Kidney (tissue), 13 donors: ENCODE measurements at regions not wholly inside any gene's neighbourhood (a gene's known extent, or its start where the extent isn't known, plus 50 kb on each side); places are given as distances from the start of the nearest gene placed in this dataset.

ENCODE experiments used
- DNase-seq, 5 donors: peaks; one replicate each; pipeline ENCODE4 v3.0.0-alpha.2; 2013 to 2020
- FAIRE-seq: peaks from 2 replicates; lab custom pipeline; 2012; peaks lifted over from hg19 to GRCh38; lab: Jason Lieb, UNC
- H3K27ac ChIP-seq, 2 donors: one replicate each; pipeline ENCODE4 v1.7.0; 2013; ENCODE audit warnings: low read depth in 2 of 2, low read length in 2 of 2, inconsistent platforms in 1 of 2
- H3K27me3 ChIP-seq: one replicate; pipeline ENCODE4 v1.7.1; 2013; ENCODE audit warnings: low read length, inconsistent platforms; ENCODE audit not compliant: control insufficient read depth, insufficient read depth
- H3K36me3 ChIP-seq, 3 donors: one replicate each; pipeline versions ENCODE4 v1.7.0 to v1.7.1; 2013; ENCODE audit warnings: low read length in 3 of 3, control low read depth in 1 of 3, inconsistent platforms in 1 of 3; ENCODE audit not compliant: insufficient read depth in 3 of 3, control insufficient read depth in 2 of 3
- H3K4me1 ChIP-seq, 3 donors: one replicate each; pipeline versions ENCODE4 v1.7.0 to v1.7.1; 2013; ENCODE audit warnings: low read length in 3 of 3, inconsistent platforms in 1 of 3, low read depth in 1 of 3; ENCODE audit not compliant: control insufficient read depth in 2 of 3, insufficient read depth in 2 of 3
- H3K4me3 ChIP-seq, 3 donors: one replicate each; pipeline versions ENCODE4 v1.7.0 to v1.8.1; 2013; ENCODE audit warnings: low read length in 3 of 3, control low read depth in 1 of 3, inconsistent platforms in 1 of 3
- H3K9ac ChIP-seq, 3 donors: one replicate each; pipeline versions ENCODE4 v1.7.0 to v1.7.1; 2013; ENCODE audit warnings: low read length in 3 of 3, control low read depth in 1 of 3, inconsistent platforms in 1 of 3
- H3K9me3 ChIP-seq, 3 donors: one replicate each; pipeline versions ENCODE4 v1.7.0 to v1.7.1; 2013; ENCODE audit warnings: low read length in 3 of 3, control low read depth in 1 of 3, inconsistent platforms in 1 of 3; ENCODE audit not compliant: control insufficient read depth in 2 of 3, insufficient read depth in 1 of 3
- CTCF ChIP-seq: IDR thresholded peaks from 3 replicates; pipeline ENCODE4 v1.5.1; 2012; ENCODE audit warnings: mild to moderate bottlenecking, moderate library complexity, borderline replicate concordance; ENCODE audit not compliant: insufficient read depth; ENCODE audit errors: extremely low read depth
- intact Hi-C: fragments of 100-400 bp; cut with DNase I; formaldehyde crosslinking; loops from one replicate; pipeline ENCODE4 v1.11.1; 2022
- donor health status: control.
- donor health status: control.
- donor health status: control.
- donor health status: control.
- donor health status: control.
- donor health status: DM: yes; HTN: yes; CAD: no.
- donor health status: Normal renal cell carcinoma (clear cell type).

- FAIRE-seq (no peak), DNase-seq (no peak)
- H3K4me1 ChIP-seq, result peaks cover 0 to 2% (median under 1%) of the 10 kb centered on the region in 3 donors
- H3K9me3 ChIP-seq, result no peaks in the 10 kb centered on the region
- H3K27me3 ChIP-seq, result no peaks in the 10 kb centered on the region
- intact Hi-C loops, result no loop called here
- TF ChIP-seq CTCF, result no peak
- H3K4me3 ChIP-seq, result no peak overlapping the region
- H3K36me3 ChIP-seq, result no peaks in the 10 kb centered on the region
- no peak overlapping the region for H3K27ac ChIP-seq
- H3K9ac ChIP-seq, result no peak overlapping the region
These were observed 69.2 kb upstream of the ZNF281 start for GRCh38 chr1:200478945-200479558.

DNA sequence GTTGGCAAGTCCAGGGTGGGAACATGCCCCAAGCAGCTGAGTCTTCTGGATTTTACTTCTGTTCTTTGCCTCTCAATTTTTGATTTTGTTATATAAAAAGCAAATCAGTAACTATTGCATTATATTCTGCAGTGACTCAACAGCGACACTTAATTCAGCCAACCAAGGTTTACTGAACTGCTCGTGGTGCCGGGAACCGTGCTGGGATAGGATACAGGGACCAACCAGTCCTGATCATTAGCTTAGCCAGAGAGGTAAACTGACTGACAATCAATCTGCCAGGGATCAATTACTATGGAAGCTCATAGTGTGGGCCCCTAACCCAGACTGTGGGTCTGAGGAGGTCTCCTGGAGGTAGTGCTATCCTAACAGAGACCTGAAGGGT, 68.4 kb upstream of the ZNF281 start:
- H3K4me3 ChIP-seq, result peak overlapping the region in 1 of 3 donors; percentile 25
- H3K9ac ChIP-seq, result no peak overlapping the region
- H3K27me3 ChIP-seq, result no peaks in the 10 kb centered on the region
- FAIRE-seq (no peak), DNase-seq (no peak)
- peaks cover 0 to 4% (median 3%) of the 10 kb centered on the region in 3 donors for H3K4me1 ChIP-seq
- H3K27ac ChIP-seq, result no peak overlapping the region
- no peak for TF ChIP-seq CTCF
- no peaks in the 10 kb centered on the region for H3K9me3 ChIP-seq
- H3K36me3 ChIP-seq, result no peaks in the 10 kb centered on the region
- intact Hi-C loops, result no loop called here

GRCh38 chr1:200474633-200475032, 64.8 kb upstream of the ZNF281 start:
- no peak overlapping the region for H3K9ac ChIP-seq
- H3K4me3 ChIP-seq, result no peak overlapping the region
- no peaks in the 10 kb centered on the region for H3K9me3 ChIP-seq
- DNase-seq (no peak), FAIRE-seq (no peak)
- intact Hi-C loops, result no loop called here
- H3K27me3 ChIP-seq, result no peaks in the 10 kb centered on the region
- peaks cover 0 to 4% (median 3%) of the 10 kb centered on the region in 3 donors for H3K4me1 ChIP-seq
- no peaks in the 10 kb centered on the region for H3K36me3 ChIP-seq
- H3K27ac ChIP-seq, result no peak overlapping the region
- no peak for TF ChIP-seq CTCF
